A549 (cell line): ENCODE measurements at regions not wholly inside any gene's neighbourhood (a gene's known extent, or its start where the extent isn't known, plus 50 kb on each side); places are given as distances from the start of the nearest gene placed in this dataset.

Source experiments
- CEBPB ChIP-seq, 2 experiments: fragments of >200 bp in 1 of 2; sonication (Bioruptor Twin) in 1 of 2; formaldehyde crosslinking in 1 of 2; IDR thresholded peaks; 2 replicates each; pipeline ENCODE4 v1.6.1; 2012 to 2016
- MAFK ChIP-seq: fragments of 450-650 bp; IDR thresholded peaks from 2 replicates; pipeline ENCODE4 v1.6.1; 2014; ENCODE audit not compliant: partially characterized antibody
- POLR2A ChIP-seq: IDR thresholded peaks from 2 replicates; pipeline ENCODE4 v1.6.1; 2012; ENCODE audit warnings: mild to moderate bottlenecking, low read length
- RAD21 ChIP-seq, 2 experiments: fragments of >200 bp in 1 of 2; sonication (Bioruptor Twin) in 1 of 2; formaldehyde crosslinking in 1 of 2; IDR thresholded peaks in 1 of 2; conservative IDR thresholded peaks in 1 of 2; 2 replicates in 1 of 2; 3 replicates in 1 of 2; pipeline ENCODE4 v1.6.1; 2012 to 2018; ENCODE audit warnings: inconsistent platforms in 1 of 2
- SMC3 ChIP-seq: fragments of >200 bp; sonication (Bioruptor Twin); formaldehyde crosslinking; IDR thresholded peaks from 3 replicates; pipeline ENCODE4 v1.6.1; 2018; ENCODE audit warnings: inconsistent platforms
- TF ChIP-seq, protein P1 (sequence below): fragments of >200 bp; sonication (Bioruptor Twin); formaldehyde crosslinking; IDR thresholded peaks from 3 replicates; pipeline ENCODE4 v1.5.1; 2016
- TF ChIP-seq, protein P2 (sequence below): IDR thresholded peaks from 2 replicates; pipeline ENCODE4 v1.6.1; 2012
- TF ChIP-seq, protein P3 (sequence below): fragments of 450-650 bp; IDR thresholded peaks from 2 replicates; pipeline ENCODE4 v1.6.1; 2014; ENCODE audit warnings: antibody characterized with exemption
- TF ChIP-seq, protein P4 (sequence below): IDR thresholded peaks from 2 replicates; pipeline ENCODE4 v1.6.1; 2012
- TF ChIP-seq, protein P5 (sequence below): fragments of 200-600 bp; sonication (generic); IDR thresholded peaks from 2 replicates; pipeline ENCODE4 v1.6.1; 2016; ENCODE audit warnings: antibody characterized with exemption, mild to moderate bottlenecking, moderate library complexity

DNA sequence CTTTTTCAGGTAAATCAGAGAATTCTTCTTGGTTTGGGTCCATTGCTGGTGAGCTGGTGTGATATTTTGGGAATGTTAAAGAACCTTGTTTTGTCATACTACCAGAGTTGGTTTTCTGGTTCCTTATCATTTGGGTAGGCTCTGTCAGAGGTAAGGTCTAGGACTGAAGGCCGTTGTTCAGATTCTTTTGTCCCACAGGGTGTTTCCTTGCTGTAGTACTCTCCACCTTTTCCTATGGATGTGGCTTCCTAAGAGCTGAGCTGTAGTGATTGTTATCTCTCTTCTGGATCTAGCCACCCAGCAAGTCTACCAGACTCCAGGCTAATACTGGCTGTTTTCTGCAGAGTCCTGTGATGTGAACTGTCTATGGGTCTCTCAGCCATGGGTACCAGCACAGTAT is 367.5 kb upstream of the GATB start:
- TF ChIP-seq, protein P1, sequence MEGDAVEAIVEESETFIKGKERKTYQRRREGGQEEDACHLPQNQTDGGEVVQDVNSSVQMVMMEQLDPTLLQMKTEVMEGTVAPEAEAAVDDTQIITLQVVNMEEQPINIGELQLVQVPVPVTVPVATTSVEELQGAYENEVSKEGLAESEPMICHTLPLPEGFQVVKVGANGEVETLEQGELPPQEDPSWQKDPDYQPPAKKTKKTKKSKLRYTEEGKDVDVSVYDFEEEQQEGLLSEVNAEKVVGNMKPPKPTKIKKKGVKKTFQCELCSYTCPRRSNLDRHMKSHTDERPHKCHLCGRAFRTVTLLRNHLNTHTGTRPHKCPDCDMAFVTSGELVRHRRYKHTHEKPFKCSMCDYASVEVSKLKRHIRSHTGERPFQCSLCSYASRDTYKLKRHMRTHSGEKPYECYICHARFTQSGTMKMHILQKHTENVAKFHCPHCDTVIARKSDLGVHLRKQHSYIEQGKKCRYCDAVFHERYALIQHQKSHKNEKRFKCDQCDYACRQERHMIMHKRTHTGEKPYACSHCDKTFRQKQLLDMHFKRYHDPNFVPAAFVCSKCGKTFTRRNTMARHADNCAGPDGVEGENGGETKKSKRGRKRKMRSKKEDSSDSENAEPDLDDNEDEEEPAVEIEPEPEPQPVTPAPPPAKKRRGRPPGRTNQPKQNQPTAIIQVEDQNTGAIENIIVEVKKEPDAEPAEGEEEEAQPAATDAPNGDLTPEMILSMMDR = no peak
- TF ChIP-seq, protein P2, sequence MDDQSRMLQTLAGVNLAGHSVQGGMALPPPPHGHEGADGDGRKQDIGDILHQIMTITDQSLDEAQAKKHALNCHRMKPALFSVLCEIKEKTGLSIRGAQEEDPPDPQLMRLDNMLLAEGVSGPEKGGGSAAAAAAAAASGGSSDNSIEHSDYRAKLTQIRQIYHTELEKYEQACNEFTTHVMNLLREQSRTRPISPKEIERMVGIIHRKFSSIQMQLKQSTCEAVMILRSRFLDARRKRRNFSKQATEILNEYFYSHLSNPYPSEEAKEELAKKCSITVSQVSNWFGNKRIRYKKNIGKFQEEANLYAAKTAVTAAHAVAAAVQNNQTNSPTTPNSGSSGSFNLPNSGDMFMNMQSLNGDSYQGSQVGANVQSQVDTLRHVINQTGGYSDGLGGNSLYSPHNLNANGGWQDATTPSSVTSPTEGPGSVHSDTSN = no peak
- TF ChIP-seq SMC3 = no peak
- TF ChIP-seq, protein P3, sequence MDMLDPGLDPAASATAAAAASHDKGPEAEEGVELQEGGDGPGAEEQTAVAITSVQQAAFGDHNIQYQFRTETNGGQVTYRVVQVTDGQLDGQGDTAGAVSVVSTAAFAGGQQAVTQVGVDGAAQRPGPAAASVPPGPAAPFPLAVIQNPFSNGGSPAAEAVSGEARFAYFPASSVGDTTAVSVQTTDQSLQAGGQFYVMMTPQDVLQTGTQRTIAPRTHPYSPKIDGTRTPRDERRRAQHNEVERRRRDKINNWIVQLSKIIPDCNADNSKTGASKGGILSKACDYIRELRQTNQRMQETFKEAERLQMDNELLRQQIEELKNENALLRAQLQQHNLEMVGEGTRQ = no peak
- TF ChIP-seq POLR2A = no peak
- no peak for TF ChIP-seq RAD21 (conservative IDR thresholded peaks at IDR 0.05 in 1 of 2, IDR thresholded peaks at IDR 0.05 in 1 of 2)
- no peak for TF ChIP-seq MAFK
- no peak for TF ChIP-seq CEBPB (IDR thresholded peaks at IDR 0.05)
- TF ChIP-seq, protein P4, sequence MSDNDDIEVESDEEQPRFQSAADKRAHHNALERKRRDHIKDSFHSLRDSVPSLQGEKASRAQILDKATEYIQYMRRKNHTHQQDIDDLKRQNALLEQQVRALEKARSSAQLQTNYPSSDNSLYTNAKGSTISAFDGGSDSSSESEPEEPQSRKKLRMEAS = no peak
- TF ChIP-seq, protein P5, sequence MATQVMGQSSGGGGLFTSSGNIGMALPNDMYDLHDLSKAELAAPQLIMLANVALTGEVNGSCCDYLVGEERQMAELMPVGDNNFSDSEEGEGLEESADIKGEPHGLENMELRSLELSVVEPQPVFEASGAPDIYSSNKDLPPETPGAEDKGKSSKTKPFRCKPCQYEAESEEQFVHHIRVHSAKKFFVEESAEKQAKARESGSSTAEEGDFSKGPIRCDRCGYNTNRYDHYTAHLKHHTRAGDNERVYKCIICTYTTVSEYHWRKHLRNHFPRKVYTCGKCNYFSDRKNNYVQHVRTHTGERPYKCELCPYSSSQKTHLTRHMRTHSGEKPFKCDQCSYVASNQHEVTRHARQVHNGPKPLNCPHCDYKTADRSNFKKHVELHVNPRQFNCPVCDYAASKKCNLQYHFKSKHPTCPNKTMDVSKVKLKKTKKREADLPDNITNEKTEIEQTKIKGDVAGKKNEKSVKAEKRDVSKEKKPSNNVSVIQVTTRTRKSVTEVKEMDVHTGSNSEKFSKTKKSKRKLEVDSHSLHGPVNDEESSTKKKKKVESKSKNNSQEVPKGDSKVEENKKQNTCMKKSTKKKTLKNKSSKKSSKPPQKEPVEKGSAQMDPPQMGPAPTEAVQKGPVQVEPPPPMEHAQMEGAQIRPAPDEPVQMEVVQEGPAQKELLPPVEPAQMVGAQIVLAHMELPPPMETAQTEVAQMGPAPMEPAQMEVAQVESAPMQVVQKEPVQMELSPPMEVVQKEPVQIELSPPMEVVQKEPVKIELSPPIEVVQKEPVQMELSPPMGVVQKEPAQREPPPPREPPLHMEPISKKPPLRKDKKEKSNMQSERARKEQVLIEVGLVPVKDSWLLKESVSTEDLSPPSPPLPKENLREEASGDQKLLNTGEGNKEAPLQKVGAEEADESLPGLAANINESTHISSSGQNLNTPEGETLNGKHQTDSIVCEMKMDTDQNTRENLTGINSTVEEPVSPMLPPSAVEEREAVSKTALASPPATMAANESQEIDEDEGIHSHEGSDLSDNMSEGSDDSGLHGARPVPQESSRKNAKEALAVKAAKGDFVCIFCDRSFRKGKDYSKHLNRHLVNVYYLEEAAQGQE = no peak
